SK-N-SH (cell line): ENCODE measurements at regions not wholly inside any gene's neighbourhood (a gene's known extent, or its start where the extent isn't known, plus 50 kb on each side); places are given as distances from the start of the nearest gene placed in this dataset.

Source experiments
- CTCF ChIA-PET: fragments of 300-600, 350-600 bp; formaldehyde crosslinking; extraction: SDS; loops from one replicate; lab custom pipeline; 2021; lab: Yijun Ruan, JAX
- POLR2A ChIA-PET: fragments of 350-600 bp; sonication (Branson Sonifier 250); formaldehyde crosslinking; extraction: SDS; loops from one replicate; lab custom pipeline; 2020; ENCODE audit warnings: antibody characterized with exemption, inconsistent platforms; lab: Yijun Ruan, JAX
- DNase-seq: peaks from one replicate; pipeline ENCODE4 v3.0.0; 2012
- H2AFZ ChIP-seq: fragments of 200-600 bp; sonication (generic); 2 replicates; pipeline ENCODE4 v1.8.1; 2016; ENCODE audit warnings: antibody characterized with exemption, mild to moderate bottlenecking, low read depth
- H3F3A ChIP-seq: fragments of 200-600 bp; sonication (generic); replicated peaks from 2 replicates; pipeline ENCODE3; 2016; ENCODE audit warnings: antibody characterized with exemption, mild to moderate bottlenecking; ENCODE audit not compliant: insufficient read depth
- H3K27ac ChIP-seq, 2 experiments: fragments of 200-500 bp in 1 of 2; fragments of 200-600 bp in 1 of 2; sonication (Bioruptor generic) in 1 of 2; sonication (generic), shearing (Covaris generic) in 1 of 2; 2 replicates each; pipeline versions ENCODE4 v1.5.1 to v1.6.1; 2014 to 2016; ENCODE audit warnings: low read depth in 2 of 2, inconsistent platforms in 1 of 2, low read length in 1 of 2, mild to moderate bottlenecking in 1 of 2, mixed read lengths in 1 of 2
- H3K27me3 ChIP-seq: fragments of 200-600 bp; sonication (generic), shearing (Covaris generic); 2 replicates; pipeline ENCODE4 v1.6.1; 2016; ENCODE audit warnings: mixed run types; ENCODE audit not compliant: insufficient read depth
- H3K36me3 ChIP-seq, 2 experiments: fragments of 200-500 bp in 1 of 2; fragments of 200-600 bp in 1 of 2; sonication (Bioruptor generic) in 1 of 2; sonication (generic) in 1 of 2; replicated peaks in 1 of 2; 2 replicates each; pipeline versions ENCODE3 to v1.5.1; 2014 to 2016; ENCODE audit warnings: low read length in 1 of 2, mild to moderate bottlenecking in 1 of 2; ENCODE audit not compliant: insufficient read depth in 2 of 2, control insufficient read depth in 1 of 2
- H3K4me1 ChIP-seq, 2 experiments: fragments of 200-500 bp in 1 of 2; fragments of 200-600 bp in 1 of 2; sonication (Bioruptor generic) in 1 of 2; sonication (generic), shearing (Covaris generic) in 1 of 2; 2 replicates each; pipeline versions ENCODE4 v1.5.1 to v1.6.1; 2014 to 2016; ENCODE audit warnings: low read depth in 1 of 2, low read length in 1 of 2, mixed run types in 1 of 2; ENCODE audit not compliant: insufficient read depth in 2 of 2, control insufficient read depth in 1 of 2
- H3K4me2 ChIP-seq: fragments of 200-600 bp; sonication (generic), shearing (Covaris generic); 2 replicates; pipeline ENCODE4 v1.6.1; 2017; ENCODE audit warnings: mixed run types
- H3K4me3 ChIP-seq, 2 experiments: fragments of 200-500 bp in 1 of 2; fragments of 200-600 bp in 1 of 2; sonication (Bioruptor generic) in 1 of 2; sonication (generic), shearing (Covaris generic) in 1 of 2; 2 replicates each; pipeline versions ENCODE4 v1.5.1 to v1.8.1; 2014 to 2016; ENCODE audit warnings: low read depth in 2 of 2, inconsistent platforms in 1 of 2, low read length in 1 of 2, mild to moderate bottlenecking in 1 of 2, mixed read lengths in 1 of 2, moderate library complexity in 1 of 2
- H3K79me2 ChIP-seq: fragments of 200-600 bp; sonication (generic); 2 replicates; pipeline ENCODE4 v1.8.1; 2017; ENCODE audit warnings: mild to moderate bottlenecking; ENCODE audit not compliant: insufficient read depth
- H3K9ac ChIP-seq: fragments of 200-600 bp; sonication (generic); 2 replicates; pipeline ENCODE4 v1.6.1; 2017; ENCODE audit warnings: mixed run types
- H3K9me2 ChIP-seq: fragments of 200-600 bp; sonication (generic); 2 replicates; pipeline ENCODE4 v1.6.1; 2017; ENCODE audit warnings: mixed run types
- H3K9me3 ChIP-seq: fragments of 200-600 bp; sonication (generic); 2 replicates; pipeline ENCODE4 v1.6.1; 2017; ENCODE audit warnings: mixed run types, mild to moderate bottlenecking, moderate library complexity
- H4K20me1 ChIP-seq: fragments of 200-600 bp; sonication (generic); 2 replicates; pipeline ENCODE4 v1.6.1; 2017; ENCODE audit warnings: mild to moderate bottlenecking, mixed run types; ENCODE audit not compliant: insufficient read depth
- EP300 ChIP-seq, 2 experiments: IDR thresholded peaks; 2 replicates each; pipeline versions ENCODE4 v1.4.0 to v1.6.1; 2012; ENCODE audit warnings: borderline replicate concordance in 1 of 2, low read depth in 1 of 2, low read length in 1 of 2
- EZH2phosphoT487 ChIP-seq: fragments of 200-600 bp; sonication (generic); IDR thresholded peaks from 2 replicates; pipeline ENCODE4 v1.6.1; 2017; ENCODE audit warnings: low read depth, mixed run types, mild to moderate bottlenecking, antibody characterized with exemption, moderate library complexity, borderline replicate concordance
- FOXJ3 ChIP-seq: sonication (generic); formaldehyde crosslinking; IDR thresholded peaks from 2 replicates; pipeline ENCODE4 v1.5.1; 2020; ENCODE audit warnings: mild to moderate bottlenecking, missing genetic modification reagents
- GATA2 ChIP-seq: sonication (generic); formaldehyde crosslinking; IDR thresholded peaks from 2 replicates; pipeline ENCODE4 v1.5.0; 2020; ENCODE audit warnings: mild to moderate bottlenecking, missing genetic modification reagents
- JUND ChIP-seq: IDR thresholded peaks from 2 replicates; pipeline ENCODE4 v1.4.0; 2012
- MAX ChIP-seq: IDR thresholded peaks from 2 replicates; pipeline ENCODE4 v1.4.0; 2012; ENCODE audit warnings: low read depth
- MXI1 ChIP-seq: IDR thresholded peaks from 2 replicates; pipeline ENCODE4 v1.6.1; 2012; ENCODE audit warnings: mild to moderate bottlenecking, low read depth, low read length, improper control_type of control experiment
- NFIC ChIP-seq: IDR thresholded peaks from 2 replicates; pipeline ENCODE4 v1.4.0; 2012; ENCODE audit warnings: borderline replicate concordance
- NRF1 ChIP-seq: IDR thresholded peaks from 2 replicates; pipeline ENCODE4 v1.6.1; 2012; ENCODE audit warnings: low read depth, mild to moderate bottlenecking, low read length
- PBX3 ChIP-seq: IDR thresholded peaks from 2 replicates; pipeline ENCODE4; 2012
- POLR2AphosphoS5 ChIP-seq: IDR thresholded peaks from 2 replicates; pipeline ENCODE4 v1.6.1; 2012; ENCODE audit warnings: low read depth, low read length
- RCOR1 ChIP-seq: fragments of 150-350 bp; IDR thresholded peaks from 2 replicates; pipeline ENCODE4 v1.6.1; 2017; ENCODE audit warnings: antibody characterized with exemption, low read length
- REST ChIP-seq: IDR thresholded peaks from 2 replicates; pipeline ENCODE4 v1.6.1; 2012; ENCODE audit warnings: mild to moderate bottlenecking, low read depth, low read length, moderate library complexity
- RFX5 ChIP-seq: IDR thresholded peaks from 2 replicates; pipeline ENCODE4 v1.6.1; 2012; ENCODE audit warnings: mild to moderate bottlenecking, improper control_type of control experiment, low read length
- RXRA ChIP-seq: IDR thresholded peaks from 2 replicates; pipeline ENCODE4 v1.4.0; 2012; ENCODE audit warnings: low read depth, mild to moderate bottlenecking, borderline replicate concordance
- TAF1 ChIP-seq: IDR thresholded peaks from 2 replicates; pipeline ENCODE4 v1.6.1; 2012; ENCODE audit warnings: low read depth, mild to moderate bottlenecking, low read length, moderate library complexity, borderline replicate concordance
- TEAD4 ChIP-seq: IDR thresholded peaks from 2 replicates; pipeline ENCODE4 v1.4.0; 2012; ENCODE audit warnings: mild to moderate bottlenecking, borderline replicate concordance; ENCODE audit not compliant: insufficient read depth
- USF1 ChIP-seq: IDR thresholded peaks from 2 replicates; pipeline ENCODE4 v1.4.0; 2012; ENCODE audit warnings: low read depth, borderline replicate concordance
- YY1 ChIP-seq: IDR thresholded peaks from 2 replicates; pipeline ENCODE4 v1.4.0; 2012; ENCODE audit warnings: low read depth, mild to moderate bottlenecking
- ZBTB33 ChIP-seq: IDR thresholded peaks from 2 replicates; pipeline ENCODE4 v1.4.0; 2012; ENCODE audit warnings: low read depth, borderline replicate concordance

- no peaks in the 10 kb centered on the region for H3K36me3 ChIP-seq
- ChIA-PET POLR2A (no interaction called here), CTCF (no interaction called here)
- H3K4me2 ChIP-seq = no peak overlapping the region
- no peak overlapping the region for H3K9ac ChIP-seq
- no peaks in the 10 kb centered on the region for H4K20me1 ChIP-seq
- no peaks in the 10 kb centered on the region for H3K4me1 ChIP-seq
- H3K9me3 ChIP-seq = no peaks in the 10 kb centered on the region
- H3K79me2 ChIP-seq = no peaks in the 10 kb centered on the region
- H3K27ac ChIP-seq = no peak overlapping the region
- no peaks in the 10 kb centered on the region for H3K9me2 ChIP-seq
- TF ChIP-seq MAX (no peak), EP300 (IDR thresholded peaks at IDR 0.05; ENCODE audit: borderline replicate concordance in 1 of 2, low read depth in 1 of 2, low read length in 1 of 2) (no peak), REST (no peak), ZBTB33 (no peak), RCOR1 (no peak), GATA2 (no peak), TEAD4 (no peak), FOXJ3 (no peak), USF1 (no peak), NRF1 (no peak), JUND (no peak), TAF1 (no peak), PBX3 (no peak), NFIC (no peak), YY1 (no peak), RXRA (no peak), POLR2AphosphoS5 (no peak), RFX5 (no peak), EZH2phosphoT487 (no peak), MXI1 (no peak)
- no peak overlapping the region for H3K4me3 ChIP-seq
- DNase-seq = no peak
- H2AFZ ChIP-seq = no peak overlapping the region
- no peaks in the 10 kb centered on the region for H3F3A ChIP-seq
- H3K27me3 ChIP-seq = no peaks in the 10 kb centered on the region
These were observed 502.2 kb upstream of the PRMT6 start for GRCh38 chr1:106554294-106554693.
